NT2/D1 (cell line): ENCODE measurements at regions not wholly inside any gene's neighbourhood (a gene's known extent, or its start where the extent isn't known, plus 50 kb on each side); places are given as distances from the start of the nearest gene placed in this dataset.

Source experiments
- YY1 ChIP-seq: IDR thresholded peaks from 2 replicates; pipeline ENCODE4 v1.6.1; 2011; ENCODE audit not compliant: insufficient read length, insufficient read depth
- ZNF274 ChIP-seq: IDR thresholded peaks from 2 replicates; pipeline ENCODE4 v1.6.1; 2011; ENCODE audit warnings: mild to moderate bottlenecking, low read depth, low read length

DNA sequence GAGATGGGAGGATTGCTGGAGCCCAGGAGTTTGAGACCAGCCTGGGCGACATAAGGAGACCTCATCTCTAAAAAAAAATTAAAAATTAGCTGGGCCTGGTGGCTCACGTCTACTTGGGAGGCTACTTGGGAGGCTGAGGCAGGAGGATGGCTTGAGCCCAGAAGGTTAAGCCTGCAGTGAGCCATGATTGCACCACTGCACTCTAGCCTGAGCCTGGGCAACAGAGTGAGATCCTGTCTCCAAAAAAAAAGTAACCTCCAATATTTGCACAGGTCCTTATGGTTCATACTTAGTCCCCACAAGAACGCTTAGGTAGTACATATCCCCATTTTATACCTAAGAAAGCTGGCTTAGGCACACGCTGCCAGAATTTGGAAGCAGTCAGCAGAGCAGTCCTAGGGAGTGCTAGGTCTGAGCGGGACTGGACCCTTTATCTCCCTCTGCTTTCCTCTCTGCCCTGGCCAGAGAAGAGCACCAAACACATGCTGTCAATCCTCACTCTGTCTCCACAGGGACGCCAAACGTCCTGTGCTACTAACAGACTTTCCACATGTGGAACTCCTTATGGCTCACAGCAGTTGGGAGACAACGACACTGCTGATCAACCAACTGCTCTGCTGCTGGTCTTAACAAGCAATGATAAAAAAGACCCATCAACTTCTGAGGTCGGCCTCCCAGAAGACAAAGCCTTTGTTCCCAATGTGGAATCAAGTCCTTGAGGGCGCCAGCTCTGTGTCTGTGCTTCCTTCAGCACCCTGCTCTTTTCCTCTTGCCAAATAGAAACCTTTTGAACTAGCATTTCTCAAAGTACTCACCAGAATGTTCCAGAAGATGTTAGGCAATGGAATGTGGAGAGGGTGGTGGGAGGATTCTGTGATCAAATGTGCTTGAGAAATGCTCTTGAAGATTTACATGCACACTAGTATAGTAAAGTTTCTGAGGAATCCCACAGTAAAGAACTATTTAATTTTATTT, 226.3 kb upstream of the DTNBP1 start:
- no peak for TF ChIP-seq ZNF274
- no peak for TF ChIP-seq YY1
